ENCODE measurements at regions not wholly inside any gene's neighbourhood (a gene's known extent, or its start where the extent isn't known, plus 50 kb on each side); places are given as distances from the start of the nearest gene placed in this dataset.

GRCh38 chr12:127652281-127652680 lies 614.7 kb upstream of the TMEM132C start:
- DNase-seq, result no peak
- no peak overlapping the region for H3K27ac ChIP-seq (ENCODE audit: low read length in 2 of 2)
- no peak for ATAC-seq (ENCODE audit: low read depth)
- peaks cover 0 to 23% (median 0%) of the 10 kb centered on the region in 3 donors for H3K9me3 ChIP-seq (ENCODE audit: control extremely low read depth in 1 of 3, control insufficient read depth in 2 of 3, insufficient read depth in 1 of 3, low read length in 2 of 3)
- H3K27me3 ChIP-seq (replicated peaks in 1 of 4; ENCODE audit: control extremely low read depth in 1 of 4, control insufficient read depth in 3 of 4, insufficient read depth in 4 of 4, low read length in 3 of 4), result no peaks in the 10 kb centered on the region
- Mint-ChIP-seq H3K27me3 (no peaks in the 10 kb centered on the region), H3K27ac (no peak overlapping the region), H3K4me1 (no peaks in the 10 kb centered on the region), H3K9me3 (ENCODE audit: insufficient read depth) (peaks cover 9% of the 10 kb centered on the region), H3K4me3 (no peak overlapping the region)
- H3K4me1 ChIP-seq (ENCODE audit: control insufficient read depth in 2 of 2, insufficient read depth in 2 of 2, low read length in 2 of 2), result no peaks in the 10 kb centered on the region
- H3K4me2 ChIP-seq (replicated peaks; ENCODE audit: low read depth, low read length, poor library complexity, severe bottlenecking), result no peak overlapping the region
- WGBS (ENCODE audit: insufficient coverage), result 70% methylated on average over 2 of the region's 4 CpGs
- no peak for TF ChIP-seq EZH2 (IDR thresholded peaks at IDR 0.05; ENCODE audit: borderline replicate concordance, insufficient read depth, low read depth, low read length, poor library complexity, severe bottlenecking)
- no peak for TF ChIP-seq CTCF (IDR thresholded peaks at IDR 0.05)
- H3K79me2 ChIP-seq (ENCODE audit: control insufficient read depth, insufficient read depth, low read length), result no peaks in the 10 kb centered on the region
- no peak overlapping the region for H3K4me3 ChIP-seq (ENCODE audit: control extremely low read depth in 1 of 5, extremely low read depth in 1 of 5, insufficient read depth in 1 of 5, low read depth in 2 of 5, low read length in 4 of 5)
- CTCF ChIA-PET, result no interaction called here
- no peak overlapping the region for H3K9ac ChIP-seq (ENCODE audit: low read length)
- no peaks in the 10 kb centered on the region for H3K36me3 ChIP-seq (replicated peaks in 1 of 2; ENCODE audit: control extremely low read depth in 1 of 2, control insufficient read depth in 1 of 2, extremely low read depth in 1 of 2, insufficient read depth in 2 of 2, low read length in 1 of 2)
- no peaks in the 10 kb centered on the region for H4K20me1 ChIP-seq (ENCODE audit: control insufficient read depth, insufficient read depth, low read length, poor library complexity, severe bottlenecking)
- no peak overlapping the region for H2AFZ ChIP-seq (ENCODE audit: insufficient read depth, low read depth, low read length, poor library complexity, severe bottlenecking)
- POLR2A ChIA-PET, result no interaction called here
- intact Hi-C loops (cut with micrococcal nuclease), result no loop called here

- no peaks in the 10 kb centered on the region for H3K27me3 ChIP-seq (replicated peaks in 1 of 4; ENCODE audit: control extremely low read depth in 1 of 4, control insufficient read depth in 3 of 4, insufficient read depth in 4 of 4, low read length in 3 of 4)
- WGBS (ENCODE audit: insufficient coverage), result 75% methylated on average over 4 of the region's 10 CpGs
- Mint-ChIP-seq H3K27me3 (no peaks in the 10 kb centered on the region), H3K4me3 (no peak overlapping the region), H3K27ac (no peak overlapping the region), H3K9me3 (ENCODE audit: insufficient read depth) (peaks cover 9% of the 10 kb centered on the region), H3K4me1 (no peaks in the 10 kb centered on the region)
- no peak for TF ChIP-seq EZH2 (IDR thresholded peaks at IDR 0.05; ENCODE audit: borderline replicate concordance, insufficient read depth, low read depth, low read length, poor library complexity, severe bottlenecking)
- ChIA-PET POLR2A (no interaction called here), CTCF (no interaction called here)
- DNase-seq (no peak), ATAC-seq (ENCODE audit: low read depth) (no peak)
- H3K9ac ChIP-seq (ENCODE audit: low read length), result no peak overlapping the region
- no peak overlapping the region for H3K4me2 ChIP-seq (replicated peaks; ENCODE audit: low read depth, low read length, poor library complexity, severe bottlenecking)
- no peaks in the 10 kb centered on the region for H3K79me2 ChIP-seq (ENCODE audit: control insufficient read depth, insufficient read depth, low read length)
- H3K4me3 ChIP-seq (ENCODE audit: control extremely low read depth in 1 of 5, extremely low read depth in 1 of 5, insufficient read depth in 1 of 5, low read depth in 2 of 5, low read length in 4 of 5), result no peak overlapping the region
- no peak overlapping the region for H3K27ac ChIP-seq (ENCODE audit: low read length in 2 of 2)
- H3K36me3 ChIP-seq (replicated peaks in 1 of 2; ENCODE audit: control extremely low read depth in 1 of 2, control insufficient read depth in 1 of 2, extremely low read depth in 1 of 2, insufficient read depth in 2 of 2, low read length in 1 of 2), result no peaks in the 10 kb centered on the region
- no peaks in the 10 kb centered on the region for H4K20me1 ChIP-seq (ENCODE audit: control insufficient read depth, insufficient read depth, low read length, poor library complexity, severe bottlenecking)
- peaks cover 0 to 22% (median 0%) of the 10 kb centered on the region in 3 donors for H3K9me3 ChIP-seq (ENCODE audit: control extremely low read depth in 1 of 3, control insufficient read depth in 2 of 3, insufficient read depth in 1 of 3, low read length in 2 of 3)
- intact Hi-C loops (cut with micrococcal nuclease), result no loop called here
- no peak overlapping the region for H2AFZ ChIP-seq (ENCODE audit: insufficient read depth, low read depth, low read length, poor library complexity, severe bottlenecking)
- no peaks in the 10 kb centered on the region for H3K4me1 ChIP-seq (ENCODE audit: control insufficient read depth in 2 of 2, insufficient read depth in 2 of 2, low read length in 2 of 2)
These were observed 612.5 kb upstream of the TMEM132C start for GRCh38 chr12:127654383-127654985.

Data from B cell (primary cell).